HG03196 (cell line): ENCODE measurements at regions not wholly inside any gene's neighbourhood (a gene's known extent, or its start where the extent isn't known, plus 50 kb on each side); places are given as distances from the start of the nearest gene placed in this dataset.
"Not testable (repeated sequence)": the region's sequence is repeated elsewhere in the genome, so short reads cannot be mapped to it uniquely, and the experiment has no call there.

ENCODE experiments used
- ATAC-seq: cut with Tn5 transposase; IDR thresholded peaks from one replicate; pipeline ENCODE4 v1.9.1; 2021; ENCODE audit not compliant: unreplicated experiment

GRCh38 chr5:93235761-93236160 is 345.3 kb downstream of the NR2F1-AS1 start:
- no peak for ATAC-seq

- ATAC-seq, result no peak
These were observed 354.8 kb downstream of the NR2F1-AS1 start for GRCh38 chr5:93226202-93226735.

GRCh38 chr5:93225748-93226147 is 355.3 kb downstream of the NR2F1-AS1 start:
- no peak for ATAC-seq

- no peak for ATAC-seq
These were observed 356.4 kb downstream of the NR2F1-AS1 start for GRCh38 chr5:93224624-93225023.

GRCh38 chr5:93221773-93222172 is 359.2 kb downstream of the NR2F1-AS1 start:
- ATAC-seq, result no peak

- no peak for ATAC-seq
These were observed 360.6 kb downstream of the NR2F1-AS1 start for GRCh38 chr5:93220431-93220830.

GRCh38 chr5:93219641-93220145 is 361.3 kb downstream of the NR2F1-AS1 start:
- ATAC-seq, result no peak

GRCh38 chr5:93213111-93213794 is 367.8 kb downstream of the NR2F1-AS1 start:
- not testable (repeated sequence) for ATAC-seq

- no peak for ATAC-seq
These were observed 371.5 kb downstream of the NR2F1-AS1 start for GRCh38 chr5:93209476-93209875.

- no peak for ATAC-seq
These were observed 372.8 kb downstream of the NR2F1-AS1 start for GRCh38 chr5:93208141-93208751.

GRCh38 chr5:93206203-93206602 is 374.8 kb downstream of the NR2F1-AS1 start:
- no peak for ATAC-seq

GRCh38 chr5:93201061-93201460 is 380.0 kb downstream of the NR2F1-AS1 start:
- ATAC-seq, result no peak

GRCh38 chr5:93196986-93197385 is 384.0 kb downstream of the NR2F1-AS1 start:
- ATAC-seq, result no peak

- no peak for ATAC-seq
These were observed 387.3 kb downstream of the NR2F1-AS1 start for GRCh38 chr5:93193431-93194347.

GRCh38 chr5:93192683-93193082 is 388.3 kb downstream of the NR2F1-AS1 start:
- ATAC-seq, result no peak

- ATAC-seq, result no peak
These were observed 388.9 kb downstream of the NR2F1-AS1 start for GRCh38 chr5:93192087-93192486.

- ATAC-seq, result no peak
These were observed 389.8 kb downstream of the NR2F1-AS1 start for GRCh38 chr5:93191035-93191817.

- ATAC-seq, result no peak
These were observed 391.3 kb downstream of the NR2F1-AS1 start for GRCh38 chr5:93189707-93190120.

GRCh38 chr5:93188876-93189485 is 392.0 kb downstream of the NR2F1-AS1 start:
- no peak for ATAC-seq

- no peak for ATAC-seq
These were observed 394.8 kb downstream of the NR2F1-AS1 start for GRCh38 chr5:93186076-93186682.
